Fibroblast of upper back skin (primary cell): ENCODE measurements at regions not wholly inside any gene's neighbourhood (a gene's known extent, or its start where the extent isn't known, plus 50 kb on each side); places are given as distances from the start of the nearest gene placed in this dataset.

Source experiments
- DNase-seq: peaks from one replicate; pipeline ENCODE4 v3.0.0-alpha.2; 2013

GRCh38 chr1:198042168-198042567 is 114.6 kb upstream of the NEK7 start:
- peak; percentile 29 for DNase-seq

GRCh38 chr1:198047913-198048312 is 108.9 kb upstream of the NEK7 start:
- DNase-seq, result no peak

GRCh38 chr1:198054510-198054909 is 102.3 kb upstream of the NEK7 start:
- DNase-seq, result no peak

- no peak for DNase-seq
Observed at GRCh38 chr1:198056255-198056654, 100.5 kb upstream of the NEK7 start.

GRCh38 chr1:198064181-198064580 is 92.6 kb upstream of the NEK7 start:
- no peak for DNase-seq

GRCh38 chr1:198068285-198068684 is 88.5 kb upstream of the NEK7 start:
- DNase-seq, result no peak

GRCh38 chr1:198072177-198072576 is 84.6 kb upstream of the NEK7 start:
- DNase-seq, result peak; percentile 28

GRCh38 chr1:198075296-198075695 is 81.5 kb upstream of the NEK7 start:
- no peak for DNase-seq

- no peak for DNase-seq
Observed at GRCh38 chr1:198079432-198079951, 77.3 kb upstream of the NEK7 start.

- DNase-seq, result no peak
Observed at GRCh38 chr1:198082576-198082975, 74.2 kb upstream of the NEK7 start.

- no peak for DNase-seq
Observed at GRCh38 chr1:198083549-198083948, 73.2 kb upstream of the NEK7 start.

- DNase-seq, result no peak
Observed at GRCh38 chr1:198084241-198084908, 72.4 kb upstream of the NEK7 start.

- DNase-seq, result no peak
Observed at GRCh38 chr1:198086051-198086745, 70.6 kb upstream of the NEK7 start.

- DNase-seq, result no peak
Observed at GRCh38 chr1:198087831-198088230, 69.0 kb upstream of the NEK7 start.

GRCh38 chr1:198088360-198089071 is 68.3 kb upstream of the NEK7 start:
- DNase-seq, result peak; percentile 77

- peak; percentile 83 for DNase-seq
Observed at GRCh38 chr1:198096390-198096789, 60.4 kb upstream of the NEK7 start.

GRCh38 chr1:198099755-198100154 is 57.0 kb upstream of the NEK7 start:
- DNase-seq, result no peak

- peak; percentile 61 for DNase-seq
Observed at GRCh38 chr1:198101716-198102453, 54.9 kb upstream of the NEK7 start.

- DNase-seq, result peak; percentile 90
Observed at GRCh38 chr1:198102454-198102827, 54.4 kb upstream of the NEK7 start.

- DNase-seq, result no peak
Observed at GRCh38 chr1:198105185-198105584, 51.6 kb upstream of the NEK7 start.

- no peak for DNase-seq
Observed at GRCh38 chr1:198106011-198106410, 50.8 kb upstream of the NEK7 start.
